SKM-1 treated with dmso at 0.1 percent for 144 hours (cell line): ENCODE measurements at regions not wholly inside any gene's neighbourhood (a gene's known extent, or its start where the extent isn't known, plus 50 kb on each side); places are given as distances from the start of the nearest gene placed in this dataset.
"Not testable (repeated sequence)": the region's sequence is repeated elsewhere in the genome, so short reads cannot be mapped to it uniquely, and the experiment has no call there.

Source experiments
- DNase-seq: peaks from one replicate; lab custom pipeline; 2025; ENCODE audit not compliant: unreplicated experiment; lab: John Stamatoyannopoulos, UW

DNA sequence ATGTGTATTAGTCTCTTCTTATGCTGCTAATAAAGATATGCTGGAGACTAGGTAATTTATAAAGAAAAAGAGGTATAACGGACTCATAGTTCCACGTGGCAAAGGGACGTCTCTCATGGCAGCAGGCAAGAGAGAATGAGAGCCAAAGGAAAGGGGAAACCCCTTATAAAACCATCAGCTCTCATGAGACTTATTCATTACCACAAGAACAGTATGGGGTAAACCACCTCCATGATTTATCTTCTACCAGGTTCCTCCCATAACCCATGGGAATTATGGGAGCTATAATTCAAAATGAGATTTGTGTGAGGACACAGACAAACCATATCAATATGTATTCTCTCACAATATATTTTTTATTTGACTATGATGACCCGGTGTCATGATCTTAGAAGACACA is 109.1 kb downstream of the UTRN start:
- no peak for DNase-seq

DNA sequence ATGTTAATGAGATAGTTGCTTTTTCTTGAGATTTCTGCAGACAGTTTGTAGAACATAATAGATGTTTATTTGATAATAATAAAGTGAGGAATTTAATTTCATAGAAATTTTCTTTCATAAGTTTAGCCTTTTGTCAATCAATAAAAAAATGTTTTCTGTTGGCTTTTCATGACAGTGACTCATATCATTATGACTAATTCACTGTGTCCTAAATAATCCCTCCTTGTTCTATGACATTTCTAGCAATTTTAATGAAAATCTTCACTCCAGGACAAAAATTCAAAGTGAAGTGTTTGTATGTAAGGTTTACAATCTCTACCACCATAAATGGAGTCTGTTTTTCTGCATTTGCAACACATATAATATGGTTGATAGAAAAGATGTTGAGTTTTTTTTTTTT is 109.9 kb downstream of the UTRN start:
- no peak for DNase-seq

DNA sequence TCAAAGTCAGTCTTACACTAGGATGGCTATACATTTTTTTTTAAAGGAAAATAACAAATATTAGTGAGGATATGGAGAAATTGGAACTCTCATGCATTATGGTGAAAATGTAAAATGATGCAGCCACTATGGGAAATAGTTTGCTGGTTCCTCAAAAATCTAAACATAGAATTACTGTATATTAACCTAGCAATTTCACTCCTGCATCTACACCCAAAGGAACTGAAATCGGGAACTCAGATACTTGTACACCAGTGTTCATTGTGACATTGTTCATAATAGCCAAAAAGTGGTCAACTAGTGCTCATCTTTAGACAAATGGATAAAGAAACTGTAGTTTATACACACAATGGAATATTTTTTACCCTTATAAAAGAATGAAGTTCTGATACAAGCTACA is 110.7 kb downstream of the UTRN start:
- no peak for DNase-seq

DNA sequence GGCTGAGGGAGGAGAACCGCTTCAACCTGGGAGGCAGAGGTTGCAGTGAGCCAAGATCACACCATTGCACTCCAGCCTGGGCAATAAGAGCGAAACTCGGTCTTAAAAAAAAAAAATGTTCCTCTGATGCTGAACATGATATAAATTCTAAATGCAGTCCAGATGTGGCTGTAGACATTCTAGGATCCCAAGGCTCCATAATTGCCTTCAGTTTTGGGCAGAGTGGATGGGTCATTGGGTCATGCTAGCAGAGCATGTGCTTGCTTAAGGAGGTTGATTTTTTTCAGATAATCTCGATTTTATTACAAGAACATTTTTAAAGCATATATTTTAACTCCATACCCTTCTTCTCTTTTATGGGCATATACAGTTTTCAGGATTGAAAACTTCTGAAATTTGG is 112.0 kb downstream of the UTRN start:
- no peak for DNase-seq

DNA sequence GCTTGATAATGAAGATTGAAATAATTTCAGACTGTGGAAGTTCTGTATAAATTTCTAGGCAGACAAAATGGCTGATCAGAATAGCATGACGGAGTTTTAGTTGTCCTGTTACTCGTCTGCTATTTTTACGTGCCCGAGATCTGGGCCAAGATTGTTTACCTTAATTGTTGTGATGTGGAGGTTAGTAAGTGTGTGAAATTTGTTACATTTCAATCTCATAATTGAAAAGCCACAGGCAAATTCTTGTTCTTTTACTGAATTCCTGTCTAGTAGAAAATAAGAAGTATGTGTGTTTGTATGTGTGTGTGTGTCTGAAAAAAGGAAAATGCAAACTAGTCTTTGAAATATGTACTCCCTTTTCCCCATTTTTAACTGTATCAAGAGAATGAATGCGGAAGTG is 115.2 kb downstream of the UTRN start:
- no peak for DNase-seq

DNA sequence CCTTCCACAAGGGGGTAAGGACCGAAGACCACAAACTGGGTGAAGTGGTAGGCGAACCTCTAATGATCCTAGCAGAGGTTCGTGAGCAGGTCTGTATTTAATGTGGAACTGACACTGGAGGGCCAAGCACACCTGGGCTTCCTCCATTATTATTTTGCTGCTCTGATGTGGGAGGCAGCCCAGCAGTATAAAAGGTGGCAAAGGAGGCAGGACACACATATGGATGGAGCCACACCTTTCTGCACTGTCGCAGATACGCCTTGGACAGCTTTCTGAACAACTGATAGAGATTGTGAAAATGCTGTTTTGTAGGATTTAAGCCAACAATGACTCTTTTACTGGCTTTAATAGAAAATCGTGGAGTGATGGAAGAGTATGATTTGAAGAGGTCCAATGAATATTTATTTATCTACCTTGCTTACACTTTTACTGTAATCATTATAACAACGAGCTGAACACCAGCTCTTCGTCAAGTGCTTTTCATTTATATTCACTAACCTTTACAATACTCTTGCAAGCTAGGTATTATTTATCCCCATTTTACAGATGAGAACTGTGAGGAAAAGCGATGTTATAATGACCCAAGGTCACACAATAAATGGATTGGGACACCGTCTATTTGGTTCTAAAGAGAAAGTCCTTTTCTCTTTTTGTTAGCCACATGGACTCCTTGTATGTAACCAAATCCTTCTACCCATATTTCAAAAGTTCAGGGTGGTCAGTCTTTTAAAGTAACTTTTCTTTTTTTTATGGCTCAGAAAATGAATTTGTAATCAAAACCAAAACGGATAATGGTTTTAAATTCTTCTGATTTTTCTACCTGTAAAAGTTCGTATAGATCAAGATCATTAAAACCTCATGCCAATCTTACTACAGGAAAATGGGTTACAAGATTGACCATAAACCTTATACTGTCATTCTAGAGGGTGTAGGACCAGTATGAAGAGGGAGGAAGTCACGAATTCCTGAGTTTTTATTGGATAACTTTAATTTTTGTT is 116.9 kb downstream of the UTRN start:
- DNase-seq: no peak

DNA sequence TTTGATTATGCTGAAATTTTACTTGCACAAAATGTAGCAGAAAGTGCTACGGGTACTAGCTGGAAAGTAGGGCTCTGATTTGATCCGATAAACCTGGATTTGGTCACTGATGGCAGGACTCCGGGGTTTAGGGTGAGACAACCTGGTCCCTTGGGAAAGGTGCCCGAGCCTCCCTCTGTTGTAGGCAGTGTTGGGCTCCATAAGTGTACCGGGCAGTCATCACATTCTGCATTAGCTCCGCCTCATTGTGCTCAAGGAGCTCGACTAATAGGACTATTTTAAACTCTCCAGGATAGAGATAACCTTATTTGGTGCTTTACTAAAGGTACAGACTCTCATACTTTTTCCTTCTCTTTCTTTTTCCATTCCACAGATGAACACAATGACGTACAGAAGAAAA is 117.6 kb downstream of the UTRN start:
- DNase-seq: no peak

DNA sequence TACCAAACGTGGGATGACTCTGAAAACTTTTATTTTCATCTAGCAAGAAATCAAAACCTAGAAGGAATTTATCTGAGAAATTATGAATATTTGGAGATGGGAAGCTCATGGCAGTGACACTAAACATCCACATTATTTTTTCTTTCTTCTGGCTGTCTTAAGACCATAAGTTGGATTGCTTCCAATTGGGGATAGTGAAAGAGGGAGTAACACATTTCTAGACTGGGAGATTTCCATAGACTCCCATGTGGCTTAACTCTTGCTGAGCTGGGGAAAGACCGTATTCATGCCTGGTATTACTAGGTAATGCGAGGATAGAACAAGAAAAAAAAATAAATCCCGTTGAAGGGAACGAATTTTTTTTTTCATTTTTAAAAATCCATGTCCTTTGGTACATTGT is 120.0 kb downstream of the UTRN start:
- no peak for DNase-seq

DNA sequence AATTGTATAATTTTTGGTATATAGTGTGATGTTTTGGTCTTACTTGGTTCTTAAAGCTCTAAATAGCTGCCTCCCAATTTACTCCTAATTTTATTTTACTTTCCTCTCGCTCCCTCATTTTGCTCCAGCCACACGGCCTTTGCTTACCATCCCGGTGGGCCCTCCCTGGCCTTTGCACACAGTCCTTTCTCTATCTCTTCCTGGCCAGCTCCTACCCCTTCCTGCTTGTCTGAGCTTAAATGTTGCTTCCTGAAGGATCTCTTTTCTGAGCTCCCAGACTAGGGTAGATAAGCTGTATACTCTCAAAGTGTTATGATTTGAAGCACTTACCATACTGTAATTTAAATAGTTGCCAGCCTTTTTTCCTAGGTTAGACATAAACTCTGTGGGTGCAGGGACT is 121.7 kb downstream of the UTRN start:
- no peak for DNase-seq

DNA sequence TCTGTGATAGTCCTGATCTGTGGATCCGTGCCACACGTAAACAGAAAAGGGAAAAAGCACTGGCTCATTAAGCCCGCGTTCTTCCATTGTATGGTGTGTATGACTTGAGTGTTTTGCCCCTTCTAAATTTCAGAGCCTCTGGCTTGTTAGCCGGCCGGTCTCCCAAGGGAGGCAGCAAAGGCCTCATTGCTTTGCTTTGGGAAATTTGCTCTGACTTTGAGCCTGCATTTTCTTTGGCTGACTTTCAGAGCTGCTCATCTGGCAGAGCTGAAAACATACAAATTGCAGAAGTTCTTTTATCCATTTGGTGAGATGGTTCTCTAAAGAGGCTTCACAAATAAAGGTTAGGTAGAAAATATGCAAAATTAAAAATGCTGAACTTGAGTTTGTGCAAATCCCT is 123.0 kb downstream of the UTRN start:
- DNase-seq: no peak

DNA sequence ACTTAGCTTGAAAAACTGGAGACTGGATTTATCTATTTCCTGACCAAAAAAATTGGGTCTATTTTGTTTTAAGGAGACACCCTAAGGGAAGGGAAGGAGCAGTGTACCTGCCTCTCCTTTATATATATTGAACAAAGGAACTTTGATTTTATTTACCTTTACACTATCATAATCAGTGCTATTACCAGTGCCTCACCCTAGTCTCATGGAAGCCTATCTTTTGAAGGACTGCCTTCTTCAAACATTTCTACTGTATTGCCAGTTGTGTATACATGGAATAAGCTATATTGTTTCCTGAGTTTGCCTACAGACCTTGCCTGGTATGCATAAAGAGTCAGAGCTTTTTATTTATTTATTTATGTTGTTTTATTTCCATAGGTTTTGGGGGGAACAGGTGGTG is 124.9 kb downstream of the UTRN start:
- DNase-seq: no peak

DNA sequence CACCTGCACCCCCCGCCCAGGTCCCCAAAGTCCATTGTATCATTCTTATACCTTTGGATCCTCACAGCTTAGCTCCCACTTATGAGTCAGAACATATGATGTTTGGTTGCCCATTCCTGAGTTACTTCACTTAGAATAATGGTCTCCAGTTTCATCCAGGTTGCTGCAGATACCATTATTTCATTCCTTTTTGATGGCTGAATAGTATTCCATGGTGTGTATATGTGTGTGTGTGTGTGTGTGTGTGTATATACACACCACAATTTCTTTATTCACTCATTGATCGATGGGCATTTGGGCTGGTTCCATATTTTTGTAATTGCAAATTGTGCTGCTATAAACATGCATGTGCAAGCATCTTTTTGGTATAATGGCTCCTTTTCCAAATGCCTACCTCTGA is 125.4 kb downstream of the UTRN start:
- DNase-seq: not testable (repeated sequence)

DNA sequence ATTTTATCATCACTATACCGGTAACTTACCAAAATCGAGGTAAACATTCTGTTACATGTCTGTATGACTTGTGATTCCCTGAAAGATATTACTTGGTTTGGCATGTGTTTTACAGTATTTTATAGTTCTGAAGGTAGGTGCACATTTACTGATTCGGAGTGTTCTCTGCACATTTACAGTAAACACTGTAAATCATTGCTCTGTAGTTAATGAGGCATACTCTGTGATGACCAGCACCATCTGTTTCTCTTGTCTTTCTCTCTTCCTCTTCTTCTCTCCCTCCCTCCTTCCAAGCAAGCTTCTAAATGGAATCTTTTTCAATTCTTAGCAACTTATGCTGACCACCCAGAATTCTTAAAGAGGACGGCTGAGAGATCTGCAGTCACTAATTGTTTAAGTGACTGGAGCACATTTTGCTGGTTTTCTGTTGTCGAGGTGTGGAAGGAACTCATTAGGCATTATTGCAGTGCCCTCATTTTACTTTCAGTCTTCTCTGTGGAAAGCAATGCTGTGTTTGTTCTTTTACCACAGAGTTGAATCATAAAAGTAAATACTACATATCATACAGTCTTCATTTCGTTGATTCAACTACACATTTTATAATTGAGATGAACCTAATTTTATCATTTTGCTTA is 126.5 kb downstream of the UTRN start:
- DNase-seq: no peak

DNA sequence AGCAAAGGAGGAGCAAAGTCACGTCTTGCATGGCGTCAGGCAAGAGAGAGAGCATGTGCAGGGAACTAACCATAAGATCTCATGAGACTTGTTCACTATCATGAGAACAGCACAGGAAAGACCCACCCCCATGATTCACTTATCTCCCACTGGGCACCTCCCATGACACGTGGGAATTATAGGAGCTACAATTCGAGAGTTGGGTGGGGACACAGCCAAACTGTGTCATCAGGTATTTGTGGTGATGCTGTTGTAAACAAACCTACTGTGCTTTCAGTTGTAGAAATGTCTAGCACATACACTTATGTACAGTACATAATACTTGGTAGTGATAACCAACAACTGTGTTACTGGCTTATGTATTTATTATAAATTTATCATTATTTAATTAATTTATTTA is 128.3 kb downstream of the UTRN start:
- no peak for DNase-seq

DNA sequence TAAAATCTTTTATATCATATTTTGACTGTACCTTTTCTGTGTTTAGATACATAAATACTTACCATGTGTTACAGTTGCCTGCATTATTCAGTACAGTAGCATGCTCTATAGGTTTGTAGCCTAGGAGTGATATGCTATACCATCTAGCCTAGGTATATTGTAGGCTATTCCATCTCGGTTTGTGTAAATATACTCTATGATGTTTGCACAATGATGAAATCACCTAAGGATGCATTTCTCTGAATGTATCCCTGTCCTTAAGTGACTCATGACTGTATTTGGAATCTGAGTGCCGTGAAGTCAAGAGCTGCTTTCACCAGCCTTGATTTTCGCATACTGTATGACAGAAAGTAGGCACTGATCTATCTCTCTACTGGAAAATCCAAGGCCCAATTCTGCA is 129.9 kb downstream of the UTRN start:
- DNase-seq: no peak

DNA sequence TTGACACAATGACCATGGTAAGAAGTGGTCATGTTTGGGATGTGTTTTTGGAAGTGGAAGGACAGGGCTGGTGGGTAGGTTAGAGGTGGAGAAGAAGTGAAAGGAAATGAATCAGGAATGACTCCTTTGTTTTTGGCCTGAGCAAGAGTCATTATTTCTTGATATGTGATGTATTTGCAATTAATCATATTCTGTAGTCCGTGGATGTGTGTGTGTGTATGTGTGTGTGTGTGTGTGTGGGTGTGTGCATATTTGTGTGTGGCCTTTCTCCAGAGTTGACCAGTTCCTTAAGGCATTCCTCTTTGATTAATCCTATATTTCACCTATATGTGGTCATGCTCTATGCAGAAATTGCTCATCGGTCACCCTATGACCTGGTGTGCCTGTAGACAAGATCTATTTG is 130.7 kb downstream of the UTRN start:
- no peak for DNase-seq

DNA sequence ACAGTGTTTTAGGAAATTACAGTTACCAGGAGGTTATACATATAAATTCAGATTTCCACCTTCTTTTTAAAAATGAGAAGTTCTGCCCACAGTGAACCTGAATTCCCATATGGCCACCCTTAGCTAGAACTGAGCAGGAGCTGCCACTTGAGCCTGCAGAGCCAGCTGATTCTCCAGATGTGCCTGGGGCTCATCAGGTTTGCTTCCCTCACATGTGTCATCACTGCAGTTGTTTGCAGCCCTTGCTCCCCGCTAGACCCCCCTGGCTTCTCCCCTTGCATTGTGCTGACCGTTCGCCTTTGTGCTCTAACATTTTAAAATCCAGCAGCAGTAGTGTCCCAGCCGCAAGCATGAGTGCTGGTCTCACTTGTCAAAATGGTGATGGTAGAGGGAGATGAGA is 131.1 kb downstream of the UTRN start:
- DNase-seq: no peak

DNA sequence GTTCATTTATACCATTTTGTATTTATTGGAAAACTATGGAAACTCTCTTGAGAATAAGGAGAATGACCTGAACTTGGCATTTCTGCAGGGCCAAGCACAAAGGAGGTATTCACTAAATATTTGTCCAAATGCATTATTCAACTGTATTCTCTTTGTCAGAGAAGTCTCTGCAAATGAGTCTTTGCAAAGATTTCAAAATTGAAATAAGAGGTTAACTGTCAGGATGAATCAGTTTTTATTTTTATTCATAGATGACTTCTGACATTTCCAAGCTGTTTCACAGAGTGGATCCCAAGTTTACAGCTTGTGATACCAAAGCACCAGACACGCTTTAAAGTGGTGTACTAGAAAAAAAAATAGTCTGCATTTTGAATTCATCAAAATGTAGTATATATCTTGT is 131.6 kb downstream of the UTRN start:
- no peak for DNase-seq

DNA sequence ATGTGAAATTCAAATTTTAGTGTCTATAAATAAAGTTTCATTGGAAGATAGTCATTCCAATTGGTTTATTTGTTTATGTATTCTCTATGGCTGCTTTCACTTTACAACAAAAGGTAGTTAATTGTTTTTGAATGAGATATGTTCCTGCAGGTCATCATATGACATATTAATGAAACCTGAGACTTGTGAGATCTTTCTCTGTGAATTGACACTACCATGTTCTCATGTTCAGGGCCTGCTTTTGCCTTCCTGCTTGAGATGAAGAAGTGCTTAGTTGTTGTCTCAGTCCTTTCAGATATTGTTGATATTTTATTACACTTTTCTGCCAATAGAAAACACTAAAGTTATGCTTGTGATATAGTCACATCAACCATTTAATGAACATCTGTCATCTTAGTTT is 132.5 kb downstream of the UTRN start:
- DNase-seq: no peak

DNA sequence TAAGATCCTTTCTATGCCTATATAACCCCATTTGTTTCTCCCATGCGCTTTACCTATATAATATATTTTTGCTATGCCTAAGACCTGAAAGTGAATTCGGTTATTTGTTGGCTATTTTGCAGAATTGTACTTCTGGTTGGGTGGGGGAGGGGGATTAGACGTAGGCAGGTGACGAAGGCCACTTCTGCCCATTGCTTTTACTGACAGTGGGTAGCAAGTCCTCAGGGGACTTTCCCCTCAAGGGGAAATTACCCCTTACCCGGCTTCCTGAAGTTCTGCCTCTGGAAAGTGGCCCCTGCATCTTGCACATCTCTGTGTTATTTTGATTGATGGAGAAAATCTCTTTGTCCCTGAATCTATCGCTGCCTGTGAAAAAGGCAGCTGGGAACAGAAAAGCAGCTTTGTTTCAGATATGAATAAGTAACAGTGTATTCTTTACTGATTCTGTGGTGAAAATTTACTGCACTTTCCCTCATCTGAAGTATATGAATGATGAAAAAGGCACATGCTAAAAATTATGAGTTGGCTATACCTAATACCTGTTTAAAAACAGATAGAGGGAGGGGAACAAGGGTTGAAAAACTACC is 133.9 kb downstream of the UTRN start:
- no peak for DNase-seq

DNA sequence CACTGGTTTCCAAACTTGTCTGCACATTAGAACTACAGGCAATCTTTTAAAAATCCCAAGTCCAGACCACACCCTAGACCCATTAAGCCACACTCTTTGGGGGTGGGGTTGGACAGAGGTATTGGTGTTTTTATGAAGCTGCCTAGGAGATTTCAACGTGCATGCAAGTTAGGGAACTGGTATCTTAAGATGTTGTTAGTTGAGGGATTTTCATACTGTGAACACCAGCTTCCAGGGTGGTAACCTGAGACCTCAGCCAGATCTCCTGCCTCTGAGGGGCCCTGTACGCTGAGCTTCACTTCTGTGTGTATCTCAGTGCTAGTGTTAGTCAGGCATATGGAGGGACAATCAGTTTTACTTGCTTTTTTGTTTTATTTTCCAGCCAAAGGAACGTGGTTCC is 138.0 kb downstream of the UTRN start:
- DNase-seq: no peak

DNA sequence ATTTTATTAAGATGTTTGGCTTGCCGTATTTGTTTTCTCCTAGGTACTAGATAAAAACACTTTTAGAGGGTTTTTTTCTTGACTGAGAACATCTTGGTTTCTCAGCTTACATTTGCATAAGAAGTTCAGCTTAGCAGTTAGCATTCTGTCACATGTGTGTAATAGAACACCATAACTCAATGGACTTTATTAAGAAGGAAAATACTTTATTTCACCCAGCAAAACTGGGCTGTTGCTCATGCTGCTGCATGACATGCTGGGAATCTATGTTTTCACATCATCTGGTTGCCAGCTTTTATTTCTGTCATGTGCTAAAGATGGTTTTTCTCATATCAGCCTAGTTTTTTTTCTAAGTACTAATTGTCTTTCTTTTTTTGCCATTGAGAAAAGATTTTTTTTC is 144.6 kb downstream of the UTRN start:
- DNase-seq: no peak
